Thyroid gland (tissue), 4 donors: ENCODE measurements at regions not wholly inside any gene's neighbourhood (a gene's known extent, or its start where the extent isn't known, plus 50 kb on each side); places are given as distances from the start of the nearest gene placed in this dataset.

Experiments
- CTCF ChIP-seq, 6 experiments: fragments of 200-600 bp in 3 of 6; fragments of 450-650 bp in 3 of 6; sonication (generic) in 3 of 6; IDR thresholded peaks; one replicate each; pipeline ENCODE4 v1.5.1; 2016 to 2019; ENCODE audit warnings: antibody characterized with exemption in 6 of 6, mild to moderate bottlenecking in 2 of 6, inconsistent platforms in 1 of 6, moderate library complexity in 1 of 6
- POLR2A ChIP-seq, 2 donors: fragments of 450-650 bp; IDR thresholded peaks; one replicate each; pipeline ENCODE4 v1.6.1; 2017; ENCODE audit warnings: antibody characterized with exemption in 2 of 2, mild to moderate bottlenecking in 2 of 2, moderate library complexity in 1 of 2

DNA sequence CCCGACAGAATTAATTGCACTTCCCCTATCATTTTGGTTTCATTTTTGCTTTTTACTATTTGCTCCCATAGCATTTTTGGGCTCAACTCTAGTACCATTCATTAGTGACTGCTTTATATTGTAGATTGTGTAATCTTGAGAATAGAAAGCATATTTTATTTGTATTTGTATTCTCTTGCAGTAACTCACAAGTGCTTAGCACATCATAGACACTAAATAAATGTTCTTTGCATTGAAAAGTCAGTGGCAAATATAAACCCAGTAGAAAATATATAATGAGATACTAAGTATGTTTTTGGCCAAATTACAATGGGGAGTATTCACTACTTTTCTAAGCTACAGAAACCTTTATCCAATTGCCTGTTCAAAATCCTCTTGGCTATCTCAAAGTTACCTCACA is 359.7 kb upstream of the CAMK1G start:
- TF ChIP-seq CTCF (IDR thresholded peaks at IDR 0.05) (no peak), POLR2A (IDR thresholded peaks at IDR 0.05) (no peak)
